Renal cortex interstitium (tissue), 11 donors: ENCODE measurements at regions not wholly inside any gene's neighbourhood (a gene's known extent, or its start where the extent isn't known, plus 50 kb on each side); places are given as distances from the start of the nearest gene placed in this dataset.

Experiments used
- DNase-seq, 11 donors: peaks; one replicate each; pipeline ENCODE4 v3.0.0-alpha.2; 2013; ENCODE audit warnings: low read depth in 9 of 11, low spot score in 4 of 11; ENCODE audit errors: extremely low read depth in 1 of 11

DNA sequence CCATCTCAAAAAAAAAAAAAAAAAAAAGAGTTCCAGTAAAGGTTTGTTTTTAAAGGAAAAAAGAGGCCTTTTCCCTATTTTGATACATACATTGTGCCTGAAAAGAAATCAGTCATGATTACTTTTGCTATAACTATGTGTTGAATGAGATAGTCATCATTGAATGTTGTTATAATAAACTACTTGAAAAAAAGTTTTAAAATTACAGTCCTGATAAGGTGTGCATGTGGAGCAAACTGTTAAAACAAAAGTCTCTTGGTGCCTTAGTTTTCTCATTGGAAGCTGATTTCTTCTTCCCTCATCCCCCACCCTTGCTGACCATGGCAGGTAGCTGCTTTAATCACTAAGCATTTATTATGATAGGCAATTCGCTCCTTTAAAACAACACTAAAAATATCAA is 172.3 kb upstream of the TBCA start:
- DNase-seq, result no peak

DNA sequence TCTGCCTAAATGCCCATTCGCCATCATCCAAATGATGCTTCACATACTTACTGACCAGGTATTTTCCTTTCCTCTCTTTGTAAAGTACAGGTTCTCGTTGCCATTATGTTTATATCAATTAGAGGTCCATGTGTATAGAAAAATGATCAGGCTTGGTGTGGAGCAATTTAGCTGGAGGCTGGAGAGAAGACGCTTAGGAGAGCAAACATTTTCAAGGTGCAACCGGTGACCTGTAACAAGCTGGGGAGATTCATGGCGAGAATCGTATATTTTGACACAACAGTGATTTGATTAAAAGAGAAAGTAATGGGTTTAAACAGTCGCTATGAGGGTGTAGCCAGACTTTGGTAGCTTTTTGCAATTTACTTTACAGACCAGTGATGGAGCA is 170.9 kb upstream of the TBCA start:
- DNase-seq, result no peak

DNA sequence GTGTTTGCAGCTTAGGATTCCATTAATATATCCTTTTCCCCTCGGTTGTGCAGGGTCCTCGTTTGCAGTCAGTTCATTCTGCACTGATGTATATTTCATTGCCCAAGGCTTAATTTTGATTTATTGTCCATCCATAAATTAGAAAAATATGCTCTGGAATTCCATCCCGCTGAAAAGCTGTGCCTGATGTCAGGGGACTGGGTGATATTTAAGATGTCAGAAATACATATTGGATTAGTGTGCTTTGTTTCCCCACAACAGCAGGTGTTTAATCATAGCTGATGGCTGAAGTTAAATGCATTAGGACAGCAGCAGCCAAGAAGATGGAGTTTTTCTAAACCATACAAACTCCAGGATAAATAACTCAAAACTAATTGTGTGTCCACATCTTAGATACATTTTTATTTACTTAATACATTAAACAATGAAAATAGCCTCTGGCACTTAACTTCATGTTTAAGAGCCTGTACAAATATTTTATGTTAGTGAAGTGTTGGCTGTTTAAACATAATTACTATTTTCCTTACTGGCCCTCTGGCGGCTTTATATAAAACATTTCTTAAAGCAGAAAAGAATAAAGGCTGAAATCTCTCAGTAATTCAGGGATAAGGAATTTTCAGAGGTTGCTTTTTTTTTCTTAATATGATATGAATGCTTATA is 170.4 kb upstream of the TBCA start:
- no peak for DNase-seq

DNA sequence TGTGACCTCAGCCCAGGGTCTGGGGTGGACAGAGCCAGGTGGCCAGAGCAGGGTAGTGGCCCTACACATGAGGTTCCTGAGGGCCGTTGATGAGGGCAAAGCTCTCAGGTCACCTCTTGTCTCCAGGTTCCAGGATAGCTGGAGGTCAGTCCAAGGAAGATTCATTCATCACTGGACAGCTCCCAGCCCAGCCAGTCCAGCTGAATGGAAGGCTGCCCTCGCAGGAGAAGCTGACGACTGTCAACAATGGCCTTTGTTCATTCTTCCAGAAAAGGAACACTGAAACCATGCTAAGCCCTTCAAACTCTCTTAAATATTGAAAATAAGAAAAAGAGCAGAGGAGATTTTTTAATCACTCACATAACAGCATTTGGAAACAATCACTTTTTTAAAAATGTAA is 169.7 kb upstream of the TBCA start:
- DNase-seq, result no peak

DNA sequence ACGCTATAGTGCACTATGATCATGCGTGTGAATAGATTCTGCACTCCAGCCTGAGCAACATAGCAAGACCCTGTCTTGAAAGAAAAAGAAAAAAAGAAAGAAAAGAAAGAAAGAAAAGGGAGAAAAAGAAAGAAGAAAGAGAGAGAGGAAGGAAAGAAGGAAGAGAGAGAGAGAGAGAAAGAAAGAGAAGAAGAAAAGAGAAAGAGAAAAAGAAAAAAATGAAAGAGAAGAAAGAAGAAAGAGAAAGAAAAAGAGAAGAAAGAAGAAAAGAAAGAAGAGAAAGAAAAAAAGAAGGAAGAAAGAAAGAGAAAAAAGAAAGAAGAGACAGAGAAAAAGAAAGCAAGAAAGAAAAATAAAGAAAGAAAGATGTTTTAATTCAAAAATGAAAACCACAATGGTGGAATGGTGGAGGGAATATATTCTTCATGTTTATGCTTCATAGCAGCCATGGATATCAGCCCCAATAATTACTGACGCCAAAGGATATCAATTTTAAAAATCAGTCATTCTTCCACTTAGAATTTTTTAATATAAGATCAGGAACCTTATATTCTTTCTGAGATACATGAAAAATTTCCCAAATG is 168.7 kb upstream of the TBCA start:
- DNase-seq, result no peak

DNA sequence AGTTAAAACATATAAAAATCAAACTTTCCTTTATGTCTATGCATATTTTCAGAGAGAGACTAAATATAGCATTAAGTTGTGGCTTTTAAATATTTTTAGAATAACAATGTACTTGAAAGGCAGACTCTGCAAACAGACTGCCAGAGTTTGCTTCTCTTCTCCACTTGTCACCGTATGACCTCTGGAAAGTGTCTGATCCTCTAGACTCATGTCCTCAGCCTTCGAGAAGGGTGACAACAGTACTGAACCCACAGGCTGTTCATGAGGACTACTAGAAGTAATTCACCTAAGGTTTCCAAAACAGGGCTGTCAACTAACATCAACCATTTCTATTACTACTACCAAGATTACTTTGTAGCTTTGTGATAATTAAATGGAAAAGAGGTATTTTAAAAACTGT is 167.7 kb upstream of the TBCA start:
- DNase-seq, result no peak

DNA sequence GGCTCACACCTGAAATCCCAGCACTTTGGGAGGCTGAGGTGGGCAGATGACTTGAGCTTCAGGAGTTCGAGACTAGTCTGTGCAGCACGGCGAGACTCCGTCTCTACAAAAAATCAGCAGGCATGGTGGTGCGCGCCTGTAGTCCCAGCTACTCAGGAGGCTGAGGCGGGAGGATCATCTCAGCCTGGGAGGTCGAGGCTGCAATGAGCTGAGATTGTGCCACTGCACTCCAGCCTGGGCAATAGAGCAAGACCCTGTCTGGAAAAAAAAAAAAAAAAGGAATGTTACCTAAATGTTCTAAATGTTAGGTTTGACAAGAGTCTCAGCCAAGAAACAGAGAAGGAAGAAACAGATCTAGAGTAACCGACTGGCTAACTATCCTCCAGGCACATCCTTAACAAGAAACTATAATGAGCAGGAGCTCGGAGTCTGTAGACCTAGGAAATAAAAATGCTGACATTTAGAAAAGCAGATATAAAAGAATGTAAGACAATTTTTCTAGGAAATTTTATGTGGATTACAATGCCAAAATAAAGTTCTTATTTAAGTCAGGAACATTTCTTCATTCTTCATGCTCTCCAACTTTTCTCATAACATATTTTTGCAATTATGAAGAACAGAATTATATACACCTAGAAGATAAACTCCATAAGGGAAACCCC is 166.6 kb upstream of the TBCA start:
- no peak for DNase-seq

DNA sequence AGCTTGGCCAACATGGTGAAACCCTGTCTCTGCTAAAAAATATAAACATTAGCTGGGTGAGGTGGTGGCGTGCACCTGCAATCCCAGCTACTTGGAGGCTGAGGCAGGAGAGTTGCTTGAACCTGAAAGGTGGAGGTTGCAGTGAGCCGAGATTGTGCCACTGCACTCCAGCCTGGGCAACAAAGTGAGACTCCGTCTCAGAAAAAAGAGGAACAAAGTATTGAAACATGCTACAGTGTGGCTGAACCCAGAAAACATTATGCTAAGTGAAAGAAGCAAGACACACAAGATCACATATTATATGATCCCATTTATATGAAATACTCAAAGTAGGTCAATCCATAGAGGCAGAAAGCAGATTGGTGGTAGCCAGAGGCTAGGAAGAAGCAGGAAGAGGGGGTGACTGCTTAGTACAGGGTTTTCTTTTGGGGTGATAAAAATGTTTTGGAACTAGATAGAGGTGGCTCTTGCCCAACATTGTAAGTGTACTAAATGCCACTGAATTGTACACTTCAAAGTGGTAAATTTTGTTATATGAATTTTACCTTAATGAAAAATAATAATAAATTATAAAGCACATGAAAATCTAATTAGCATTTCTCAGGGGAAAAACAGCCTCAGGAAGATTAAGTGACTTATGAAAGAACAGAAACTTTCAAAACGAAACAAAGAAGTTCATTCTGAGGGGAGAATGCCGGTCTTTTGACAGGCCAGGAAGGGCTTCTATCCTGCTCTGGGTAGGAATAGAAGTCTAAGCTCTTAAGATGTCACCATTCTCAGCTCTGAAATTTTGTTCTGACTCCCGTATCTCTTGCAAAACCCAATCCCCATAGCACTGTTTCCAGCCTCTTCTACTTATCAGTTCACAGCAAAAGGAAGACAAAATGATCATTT is 161.1 kb upstream of the TBCA start:
- no peak for DNase-seq

DNA sequence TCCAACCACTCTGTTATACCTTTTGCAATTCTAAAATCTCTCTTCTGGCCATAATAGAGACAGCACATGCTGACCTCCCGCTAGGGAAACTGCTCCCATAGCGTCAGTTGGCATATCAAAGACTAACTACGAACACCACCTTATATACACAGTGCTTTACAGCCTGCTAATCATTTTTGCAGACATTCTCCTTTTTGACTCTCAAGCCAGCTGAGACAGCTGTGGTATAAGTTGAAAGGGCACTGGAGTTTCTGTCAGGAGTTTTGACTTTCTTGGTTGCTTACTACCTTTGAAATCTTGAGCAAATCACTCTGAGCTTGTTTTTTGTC is 160.2 kb upstream of the TBCA start:
- DNase-seq, result no peak

DNA sequence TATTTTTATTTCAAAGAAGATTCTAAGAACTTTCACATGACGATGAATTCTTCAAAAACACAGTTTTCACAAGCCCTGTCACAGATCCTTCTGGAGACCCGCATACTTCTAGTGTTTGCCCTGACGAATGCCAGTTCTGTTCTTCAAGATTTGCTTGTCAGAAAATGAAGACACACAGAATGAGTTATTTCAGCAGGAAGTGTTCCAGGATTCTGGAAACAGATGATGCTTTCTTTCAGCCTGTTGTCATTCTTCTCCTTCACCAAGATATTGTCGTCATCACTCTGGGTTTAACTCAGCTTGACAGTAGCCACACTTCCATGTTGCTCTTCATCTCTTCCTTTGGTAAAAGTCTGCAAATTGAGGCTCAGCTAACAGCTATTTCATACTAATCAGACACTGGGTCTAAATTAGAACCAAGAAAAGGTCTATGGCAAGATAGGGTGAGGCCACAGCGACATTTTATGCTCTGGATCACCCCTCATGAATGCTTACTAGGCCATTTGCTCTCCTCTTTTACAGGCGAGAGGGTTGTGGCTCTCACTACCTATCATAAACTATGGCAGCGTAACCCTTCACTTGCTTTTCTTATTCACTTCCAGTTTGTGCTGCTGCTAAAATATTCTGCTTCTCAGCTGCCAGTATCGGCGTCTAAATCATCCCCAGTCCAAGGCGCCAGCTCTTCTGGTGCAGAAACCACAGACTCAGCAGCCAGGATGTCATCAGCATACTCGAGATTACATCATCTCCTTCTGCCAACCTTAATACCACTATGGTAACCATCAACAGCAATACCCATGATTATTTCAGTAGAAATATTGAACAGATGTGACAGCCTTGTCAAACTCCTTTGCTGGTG is 159.6 kb upstream of the TBCA start:
- no peak for DNase-seq

DNA sequence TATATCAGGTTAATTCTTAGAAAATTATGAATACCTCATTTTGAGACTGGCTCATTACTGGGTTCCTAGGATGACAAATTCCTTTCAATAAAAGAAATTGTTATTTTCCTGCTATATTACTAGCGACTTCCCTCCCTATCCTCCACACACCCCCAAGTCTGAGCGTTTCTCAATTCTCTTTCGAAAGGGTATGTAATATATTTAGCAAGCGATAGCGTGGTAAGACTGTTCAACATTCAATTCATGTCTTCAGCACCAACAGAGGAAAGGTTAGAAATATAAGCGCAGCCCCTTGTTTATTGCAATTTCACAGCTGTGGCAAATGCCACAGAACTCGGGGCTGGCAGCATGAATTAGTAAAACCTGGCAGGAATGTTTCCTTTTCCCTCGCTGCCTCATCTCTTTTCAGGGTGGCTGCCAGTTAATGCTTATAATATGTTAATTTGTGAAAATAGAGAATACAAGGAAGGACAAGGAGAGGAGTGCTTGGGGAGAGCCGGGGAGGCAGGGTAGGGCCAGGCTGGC is 152.7 kb upstream of the TBCA start:
- DNase-seq, result no peak

DNA sequence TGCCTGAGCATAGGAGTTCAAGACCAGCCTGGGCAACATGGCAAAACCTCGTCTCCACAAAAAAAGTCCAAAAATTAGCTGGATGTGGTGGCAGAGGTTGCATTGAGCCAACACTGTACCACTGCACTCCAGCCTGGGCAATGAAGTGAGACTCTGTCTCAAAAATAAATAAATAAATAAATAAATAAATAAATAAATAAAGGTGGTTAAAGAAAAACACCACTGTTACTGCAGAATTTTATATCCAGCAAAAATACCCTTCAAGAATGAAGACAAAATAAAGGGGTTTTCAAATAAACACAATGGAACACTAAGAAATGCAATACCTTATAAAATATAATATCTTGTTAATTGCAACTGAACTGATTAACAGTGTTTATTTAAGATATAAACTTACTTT is 150.2 kb upstream of the TBCA start:
- DNase-seq, result no peak

DNA sequence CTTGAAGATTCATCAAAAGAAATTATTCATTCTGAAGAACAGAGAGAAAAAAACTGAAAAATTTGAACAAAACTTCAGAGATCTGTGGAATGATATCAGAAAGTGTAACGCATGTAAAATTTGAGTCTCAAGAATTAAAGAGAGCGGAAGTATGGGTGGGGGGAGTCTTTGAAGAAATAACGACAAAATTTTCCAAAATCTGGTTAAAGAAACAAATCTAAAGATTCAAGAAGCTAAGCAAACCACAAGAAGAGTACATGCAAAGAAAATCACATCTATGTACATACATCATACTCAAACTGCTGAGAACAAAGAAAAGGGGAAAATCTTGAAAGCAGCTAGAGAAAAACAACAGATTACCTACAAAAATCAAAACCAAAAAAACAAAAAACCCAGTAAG is 149.4 kb upstream of the TBCA start:
- no peak for DNase-seq

DNA sequence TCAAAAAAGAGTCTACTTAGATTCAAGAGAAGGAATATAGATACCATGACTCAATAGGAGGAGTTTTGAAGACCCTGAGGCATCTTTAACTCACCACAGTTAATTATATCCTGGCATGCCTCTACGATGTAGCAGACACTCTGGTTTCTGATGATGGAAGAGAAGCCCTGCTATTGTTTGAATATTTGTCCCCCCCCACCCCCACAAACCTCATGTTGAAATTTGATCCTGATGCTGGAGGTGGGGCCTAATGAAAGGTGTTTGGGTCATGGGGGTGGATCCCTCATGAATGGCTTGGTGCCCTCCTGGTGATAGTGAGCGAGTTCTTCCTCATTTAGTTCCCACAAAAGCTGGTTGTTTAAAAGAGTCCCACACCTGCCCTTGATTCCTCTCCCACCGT is 147.9 kb upstream of the TBCA start:
- DNase-seq, result no peak

DNA sequence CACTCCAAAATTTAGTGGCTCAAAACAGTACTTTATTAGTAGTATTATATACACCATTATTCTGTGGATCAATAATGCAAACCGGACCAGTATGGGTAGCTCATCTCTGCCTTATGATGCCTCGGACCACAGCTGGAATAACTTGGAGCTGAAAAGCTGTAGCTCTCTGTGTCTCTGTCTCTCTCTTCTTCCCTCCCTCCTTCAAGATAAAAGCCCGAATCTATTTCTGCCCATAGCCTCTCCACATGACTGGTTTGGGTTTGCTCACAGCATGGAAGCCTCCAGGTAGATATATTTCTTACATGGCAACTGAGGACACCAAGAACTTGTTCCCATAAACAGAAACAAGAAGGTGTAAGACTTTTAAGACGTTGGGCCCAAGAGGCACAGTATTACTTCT is 147.5 kb upstream of the TBCA start:
- no peak for DNase-seq

DNA sequence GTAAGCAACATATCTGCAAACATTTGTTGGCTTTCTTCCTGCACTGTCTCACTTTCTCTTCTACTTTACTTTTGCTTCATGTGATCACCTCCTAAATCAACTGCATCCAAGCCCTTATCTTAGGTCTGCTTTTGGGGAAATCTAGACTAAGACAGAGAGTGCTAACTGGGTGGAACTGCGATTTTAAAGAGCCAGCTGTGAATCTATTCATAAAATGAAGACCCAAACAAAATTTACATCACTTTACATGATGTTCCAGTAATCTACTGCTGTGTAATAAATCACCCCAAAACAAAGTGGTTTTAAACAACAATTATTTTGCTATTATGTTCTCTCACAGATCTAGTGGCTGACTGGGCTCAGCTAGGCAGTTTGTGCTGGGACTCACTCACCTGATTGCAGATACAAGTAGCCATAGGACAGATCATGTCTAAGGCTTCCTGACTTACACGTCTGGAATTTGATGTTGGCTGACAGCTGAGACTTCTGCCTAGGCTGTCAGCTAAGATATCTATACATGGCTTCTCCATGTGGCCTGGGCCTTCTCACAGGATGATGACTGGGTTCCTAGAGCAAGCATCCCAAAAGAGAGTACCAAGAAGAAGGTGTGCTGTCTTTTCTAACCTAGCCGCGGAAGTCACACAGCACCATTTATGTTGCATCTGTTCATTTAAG is 145.1 kb upstream of the TBCA start:
- no peak for DNase-seq

DNA sequence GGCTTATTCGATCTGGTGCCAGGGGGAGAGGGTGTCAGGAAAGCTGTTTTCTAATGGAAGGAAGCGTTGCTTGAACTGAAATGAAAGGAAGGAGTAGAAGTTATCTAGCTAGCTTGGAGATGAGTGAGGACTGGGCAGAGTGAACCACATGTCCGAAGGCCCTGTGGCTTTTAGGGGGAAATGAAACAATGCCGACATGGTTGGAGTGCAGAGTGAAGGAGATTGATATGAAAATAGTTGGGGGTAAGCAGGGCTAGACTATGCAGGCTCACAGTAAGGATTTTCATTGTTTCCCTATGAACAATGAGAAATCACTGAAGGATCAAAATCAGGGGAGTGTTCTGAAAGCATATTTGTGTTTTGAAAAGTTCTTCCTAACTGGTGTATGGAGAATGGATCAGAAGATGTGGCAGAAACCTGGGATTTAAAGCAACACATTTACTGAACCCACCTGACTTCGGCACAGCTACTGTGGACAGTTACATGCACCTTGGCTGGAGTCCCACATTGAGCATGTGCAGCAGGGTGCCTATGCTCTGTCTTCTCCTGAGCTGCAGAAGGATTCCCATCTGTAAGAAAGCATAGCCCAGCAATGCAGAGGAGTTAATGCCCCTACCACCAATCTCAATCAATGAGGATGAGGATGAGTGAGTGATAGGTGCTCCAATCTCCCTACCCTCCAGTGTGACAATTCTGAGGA is 144.4 kb upstream of the TBCA start:
- no peak for DNase-seq

DNA sequence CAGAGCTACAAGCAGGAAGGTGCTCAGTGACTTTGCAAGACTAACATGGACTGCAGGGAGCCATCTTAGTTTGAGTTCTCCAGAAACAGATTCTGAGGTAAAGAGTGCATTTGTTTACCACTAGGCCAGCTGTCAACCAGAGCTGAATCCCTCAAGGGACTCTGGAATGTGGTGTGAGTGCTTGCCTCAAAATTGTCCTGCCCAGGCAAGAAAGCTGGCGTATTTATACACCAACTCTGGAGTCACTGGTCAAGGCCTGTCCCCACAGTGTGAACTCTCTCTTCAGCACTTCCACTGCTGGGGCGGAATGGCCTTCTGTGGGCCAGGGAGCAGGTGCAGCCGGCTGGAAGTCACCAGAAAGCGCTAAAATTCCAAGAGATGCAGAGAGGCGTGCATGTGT is 139.2 kb upstream of the TBCA start:
- no peak for DNase-seq
